ENCODE measurements at regions not wholly inside any gene's neighbourhood (a gene's known extent, or its start where the extent isn't known, plus 50 kb on each side); places are given as distances from the start of the nearest gene placed in this dataset.

GRCh38 chr3:113111011-113111707 is 100.2 kb upstream of the BOC start:
- Histone ChIP-seq H3K4me3 (ENCODE audit: low read depth in 1 of 2, low read length in 2 of 2) (no peak overlapping the region), H3K9me3 (ENCODE audit: control insufficient read depth in 1 of 2, low read length in 2 of 2) (no peaks in the 10 kb centered on the region), H3K36me3 (ENCODE audit: control insufficient read depth in 1 of 2, insufficient read depth in 2 of 2, low read length in 2 of 2) (no peaks in the 10 kb centered on the region), H3K4me1 (ENCODE audit: control insufficient read depth in 1 of 2, insufficient read depth in 2 of 2, low read length in 2 of 2) (no peaks in the 10 kb centered on the region), H3K27me3 (ENCODE audit: control insufficient read depth in 1 of 2, insufficient read depth in 2 of 2, low read length in 2 of 2) (no peaks in the 10 kb centered on the region), H3K27ac (ENCODE audit: low read depth, low read length) (no peak overlapping the region), H3K9ac (ENCODE audit: low read depth in 1 of 2, low read length in 2 of 2) (no peak overlapping the region)

GRCh38 chr3:113113361-113113760 is 98.0 kb upstream of the BOC start:
- no peaks in the 10 kb centered on the region for H3K4me1 ChIP-seq (ENCODE audit: control insufficient read depth in 1 of 2, insufficient read depth in 2 of 2, low read length in 2 of 2)
- H3K27me3 ChIP-seq (ENCODE audit: control insufficient read depth in 1 of 2, insufficient read depth in 2 of 2, low read length in 2 of 2): no peaks in the 10 kb centered on the region
- no peak overlapping the region for H3K9ac ChIP-seq (ENCODE audit: low read depth in 1 of 2, low read length in 2 of 2)
- no peak overlapping the region for H3K27ac ChIP-seq (ENCODE audit: low read depth, low read length)
- no peak overlapping the region for H3K4me3 ChIP-seq (ENCODE audit: low read depth in 1 of 2, low read length in 2 of 2)
- no peaks in the 10 kb centered on the region for H3K9me3 ChIP-seq (ENCODE audit: control insufficient read depth in 1 of 2, low read length in 2 of 2)
- H3K36me3 ChIP-seq (ENCODE audit: control insufficient read depth in 1 of 2, insufficient read depth in 2 of 2, low read length in 2 of 2): no peaks in the 10 kb centered on the region

GRCh38 chr3:113117511-113118234 is 93.7 kb upstream of the BOC start:
- no peak overlapping the region for H3K9ac ChIP-seq (ENCODE audit: low read depth in 1 of 2, low read length in 2 of 2)
- no peaks in the 10 kb centered on the region for H3K36me3 ChIP-seq (ENCODE audit: control insufficient read depth in 1 of 2, insufficient read depth in 2 of 2, low read length in 2 of 2)
- H3K27me3 ChIP-seq (ENCODE audit: control insufficient read depth in 1 of 2, insufficient read depth in 2 of 2, low read length in 2 of 2): no peaks in the 10 kb centered on the region
- H3K9me3 ChIP-seq (ENCODE audit: control insufficient read depth in 1 of 2, low read length in 2 of 2): no peaks in the 10 kb centered on the region
- H3K4me3 ChIP-seq (ENCODE audit: low read depth in 1 of 2, low read length in 2 of 2): no peak overlapping the region
- no peak overlapping the region for H3K27ac ChIP-seq (ENCODE audit: low read depth, low read length)
- H3K4me1 ChIP-seq (ENCODE audit: control insufficient read depth in 1 of 2, insufficient read depth in 2 of 2, low read length in 2 of 2): no peaks in the 10 kb centered on the region

GRCh38 chr3:113118336-113118735 is 93.0 kb upstream of the BOC start:
- no peak overlapping the region for H3K4me3 ChIP-seq (ENCODE audit: low read depth in 1 of 2, low read length in 2 of 2)
- no peak overlapping the region for H3K9ac ChIP-seq (ENCODE audit: low read depth in 1 of 2, low read length in 2 of 2)
- no peak overlapping the region for H3K27ac ChIP-seq (ENCODE audit: low read depth, low read length)
- no peaks in the 10 kb centered on the region for H3K36me3 ChIP-seq (ENCODE audit: control insufficient read depth in 1 of 2, insufficient read depth in 2 of 2, low read length in 2 of 2)
- H3K27me3 ChIP-seq (ENCODE audit: control insufficient read depth in 1 of 2, insufficient read depth in 2 of 2, low read length in 2 of 2): no peaks in the 10 kb centered on the region
- no peaks in the 10 kb centered on the region for H3K4me1 ChIP-seq (ENCODE audit: control insufficient read depth in 1 of 2, insufficient read depth in 2 of 2, low read length in 2 of 2)
- H3K9me3 ChIP-seq (ENCODE audit: control insufficient read depth in 1 of 2, low read length in 2 of 2): no peaks in the 10 kb centered on the region

- no peaks in the 10 kb centered on the region for H3K27me3 ChIP-seq (ENCODE audit: control insufficient read depth in 1 of 2, insufficient read depth in 2 of 2, low read length in 2 of 2)
- no peak overlapping the region for H3K27ac ChIP-seq (ENCODE audit: low read depth, low read length)
These were observed 87.0 kb upstream of the BOC start for GRCh38 chr3:113124256-113124830.

GRCh38 chr3:113125951-113126350 is 85.4 kb upstream of the BOC start:
- Histone ChIP-seq H3K27ac (ENCODE audit: low read depth, low read length) (no peak overlapping the region), H3K9me3 (ENCODE audit: control insufficient read depth in 1 of 2, low read length in 2 of 2) (no peaks in the 10 kb centered on the region), H3K36me3 (ENCODE audit: control insufficient read depth in 1 of 2, insufficient read depth in 2 of 2, low read length in 2 of 2) (no peaks in the 10 kb centered on the region), H3K27me3 (ENCODE audit: control insufficient read depth in 1 of 2, insufficient read depth in 2 of 2, low read length in 2 of 2) (no peaks in the 10 kb centered on the region), H3K9ac (ENCODE audit: low read depth in 1 of 2, low read length in 2 of 2) (no peak overlapping the region), H3K4me3 (ENCODE audit: low read depth in 1 of 2, low read length in 2 of 2) (no peak overlapping the region), H3K4me1 (ENCODE audit: control insufficient read depth in 1 of 2, insufficient read depth in 2 of 2, low read length in 2 of 2) (no peaks in the 10 kb centered on the region)

More at GRCh38 chr3:113124256-113124830, 87.0 kb upstream of the BOC start:
- H3K9me3 ChIP-seq (ENCODE audit: control insufficient read depth in 1 of 2, low read length in 2 of 2): no peaks in the 10 kb centered on the region
- no peaks in the 10 kb centered on the region for H3K36me3 ChIP-seq (ENCODE audit: control insufficient read depth in 1 of 2, insufficient read depth in 2 of 2, low read length in 2 of 2)
- no peaks in the 10 kb centered on the region for H3K4me1 ChIP-seq (ENCODE audit: control insufficient read depth in 1 of 2, insufficient read depth in 2 of 2, low read length in 2 of 2)
- no peak overlapping the region for H3K9ac ChIP-seq (ENCODE audit: low read depth in 1 of 2, low read length in 2 of 2)
- no peak overlapping the region for H3K4me3 ChIP-seq (ENCODE audit: low read depth in 1 of 2, low read length in 2 of 2)

- Histone ChIP-seq H3K9me3 (ENCODE audit: control insufficient read depth in 1 of 2, low read length in 2 of 2) (no peaks in the 10 kb centered on the region), H3K4me1 (ENCODE audit: control insufficient read depth in 1 of 2, insufficient read depth in 2 of 2, low read length in 2 of 2) (no peaks in the 10 kb centered on the region), H3K4me3 (ENCODE audit: low read depth in 1 of 2, low read length in 2 of 2) (no peak overlapping the region), H3K27me3 (ENCODE audit: control insufficient read depth in 1 of 2, insufficient read depth in 2 of 2, low read length in 2 of 2) (no peaks in the 10 kb centered on the region), H3K9ac (ENCODE audit: low read depth in 1 of 2, low read length in 2 of 2) (no peak overlapping the region), H3K27ac (ENCODE audit: low read depth, low read length) (no peak overlapping the region), H3K36me3 (ENCODE audit: control insufficient read depth in 1 of 2, insufficient read depth in 2 of 2, low read length in 2 of 2) (no peaks in the 10 kb centered on the region)
These were observed 82.9 kb upstream of the BOC start for GRCh38 chr3:113128386-113129015.

GRCh38 chr3:113129168-113129567 is 82.2 kb upstream of the BOC start:
- Histone ChIP-seq H3K27me3 (ENCODE audit: control insufficient read depth in 1 of 2, insufficient read depth in 2 of 2, low read length in 2 of 2) (no peaks in the 10 kb centered on the region), H3K9ac (ENCODE audit: low read depth in 1 of 2, low read length in 2 of 2) (no peak overlapping the region), H3K4me3 (ENCODE audit: low read depth in 1 of 2, low read length in 2 of 2) (no peak overlapping the region), H3K9me3 (ENCODE audit: control insufficient read depth in 1 of 2, low read length in 2 of 2) (no peaks in the 10 kb centered on the region), H3K36me3 (ENCODE audit: control insufficient read depth in 1 of 2, insufficient read depth in 2 of 2, low read length in 2 of 2) (no peaks in the 10 kb centered on the region), H3K27ac (ENCODE audit: low read depth, low read length) (no peak overlapping the region), H3K4me1 (ENCODE audit: control insufficient read depth in 1 of 2, insufficient read depth in 2 of 2, low read length in 2 of 2) (no peaks in the 10 kb centered on the region)

GRCh38 chr3:113132571-113132996 is 78.8 kb upstream of the BOC start:
- Histone ChIP-seq H3K27ac (ENCODE audit: low read depth, low read length) (no peak overlapping the region), H3K9me3 (ENCODE audit: control insufficient read depth in 1 of 2, low read length in 2 of 2) (no peaks in the 10 kb centered on the region), H3K27me3 (ENCODE audit: control insufficient read depth in 1 of 2, insufficient read depth in 2 of 2, low read length in 2 of 2) (no peaks in the 10 kb centered on the region), H3K9ac (ENCODE audit: low read depth in 1 of 2, low read length in 2 of 2) (no peak overlapping the region), H3K36me3 (ENCODE audit: control insufficient read depth in 1 of 2, insufficient read depth in 2 of 2, low read length in 2 of 2) (no peaks in the 10 kb centered on the region), H3K4me3 (ENCODE audit: low read depth in 1 of 2, low read length in 2 of 2) (no peak overlapping the region), H3K4me1 (ENCODE audit: control insufficient read depth in 1 of 2, insufficient read depth in 2 of 2, low read length in 2 of 2) (no peaks in the 10 kb centered on the region)

- Histone ChIP-seq H3K4me1 (ENCODE audit: control insufficient read depth in 1 of 2, insufficient read depth in 2 of 2, low read length in 2 of 2) (no peaks in the 10 kb centered on the region), H3K4me3 (ENCODE audit: low read depth in 1 of 2, low read length in 2 of 2) (no peak overlapping the region), H3K9me3 (ENCODE audit: control insufficient read depth in 1 of 2, low read length in 2 of 2) (no peaks in the 10 kb centered on the region), H3K27ac (ENCODE audit: low read depth, low read length) (no peak overlapping the region), H3K27me3 (ENCODE audit: control insufficient read depth in 1 of 2, insufficient read depth in 2 of 2, low read length in 2 of 2) (no peaks in the 10 kb centered on the region), H3K36me3 (ENCODE audit: control insufficient read depth in 1 of 2, insufficient read depth in 2 of 2, low read length in 2 of 2) (no peaks in the 10 kb centered on the region), H3K9ac (ENCODE audit: low read depth in 1 of 2, low read length in 2 of 2) (no peak overlapping the region)
These were observed 78.2 kb upstream of the BOC start for GRCh38 chr3:113133140-113133539.
